ENCODE measurements at regions not wholly inside any gene's neighbourhood (a gene's known extent, or its start where the extent isn't known, plus 50 kb on each side); places are given as distances from the start of the nearest gene placed in this dataset.
"Not testable (repeated sequence)": the region's sequence is repeated elsewhere in the genome, so short reads cannot be mapped to it uniquely, and the experiment has no call there.

- H3K27me3 ChIP-seq: peaks cover 0 to 33% (median 0%) of the 10 kb centered on the region in 4 donors
- TF ChIP-seq POLR2AphosphoS5 (IDR thresholded peaks at IDR 0.05) (no peak), POLR2A (IDR thresholded peaks at IDR 0.05; ENCODE audit: low read depth) (no peak), EP300 (IDR thresholded peaks at IDR 0.05) (no peak), CTCF (IDR thresholded peaks at IDR 0.05) (no peak)
- no peak for DNase-seq (ENCODE audit: extremely low spot score)
- no peaks in the 10 kb centered on the region for H3K9me3 ChIP-seq
- no peaks in the 10 kb centered on the region for H3K36me3 ChIP-seq
- H3K4me1 ChIP-seq: no peaks in the 10 kb centered on the region
- H3K4me3 ChIP-seq: no peak overlapping the region
- no peak overlapping the region for H3K27ac ChIP-seq (replicated peaks in 1 of 4)
- intact Hi-C loops (cut with DNase I): no loop called here
- 73% methylated on average over 3 of the region's 8 CpGs for WGBS
These were observed 168.0 kb upstream of the C1orf174 start for GRCh38 chr1:4068076-4068475.

- no peak for DNase-seq (ENCODE audit: extremely low spot score)
- TF ChIP-seq POLR2A (IDR thresholded peaks at IDR 0.05; ENCODE audit: low read depth): no peak
- WGBS: 45% methylated on average over 6 of the region's 6 CpGs
- Histone ChIP-seq H3K27ac (replicated peaks in 1 of 4) (no peak overlapping the region), H3K4me3 (no peak overlapping the region), H3K4me1 (no peaks in the 10 kb centered on the region), H3K9me3 (no peaks in the 10 kb centered on the region), H3K27me3 (peaks cover 0 to 54% (median 0%) of the 10 kb centered on the region in 4 donors), H3K36me3 (no peaks in the 10 kb centered on the region)
- intact Hi-C loops (cut with DNase I): no loop called here
These were observed 171.6 kb upstream of the C1orf174 start for GRCh38 chr1:4071653-4072052.

- no peaks in the 10 kb centered on the region for H3K36me3 ChIP-seq
- H3K4me3 ChIP-seq: no peak overlapping the region
- intact Hi-C loops (cut with DNase I): no loop called here
- no peak overlapping the region for H3K27ac ChIP-seq (replicated peaks in 1 of 4)
- no peaks in the 10 kb centered on the region for H3K9me3 ChIP-seq
- WGBS: 55% methylated on average over 14 of the region's 14 CpGs
- TF ChIP-seq CTCF (IDR thresholded peaks at IDR 0.05): no peak
- no peak for TF ChIP-seq POLR2A (IDR thresholded peaks at IDR 0.05; ENCODE audit: low read depth)
- TF ChIP-seq EP300 (IDR thresholded peaks at IDR 0.05): no peak
- TF ChIP-seq POLR2AphosphoS5 (IDR thresholded peaks at IDR 0.05): no peak
- no peak for DNase-seq (ENCODE audit: extremely low spot score)
- no peaks in the 10 kb centered on the region for H3K4me1 ChIP-seq
- H3K27me3 ChIP-seq: peaks cover 0 to 54% (median 0%) of the 10 kb centered on the region in 4 donors
These were observed 172.5 kb upstream of the C1orf174 start for GRCh38 chr1:4072481-4073153.

- 87% methylated on average over 3 of the region's 8 CpGs for WGBS
- H3K9me3 ChIP-seq: no peaks in the 10 kb centered on the region
- no peaks in the 10 kb centered on the region for H3K4me1 ChIP-seq
- H3K4me3 ChIP-seq: no peak overlapping the region
- intact Hi-C loops (cut with DNase I): no loop called here
- DNase-seq (ENCODE audit: extremely low spot score): no peak
- H3K27me3 ChIP-seq: peaks cover 0 to 61% (median 0%) of the 10 kb centered on the region in 4 donors
- no peaks in the 10 kb centered on the region for H3K36me3 ChIP-seq
- H3K27ac ChIP-seq (replicated peaks in 1 of 4): no peak overlapping the region
- TF ChIP-seq CTCF (IDR thresholded peaks at IDR 0.05) (no peak), POLR2A (IDR thresholded peaks at IDR 0.05; ENCODE audit: low read depth) (no peak), EP300 (IDR thresholded peaks at IDR 0.05) (no peak), POLR2AphosphoS5 (IDR thresholded peaks at IDR 0.05) (no peak)
These were observed 175.6 kb upstream of the C1orf174 start for GRCh38 chr1:4075436-4076225.

GRCh38 chr1:4076346-4076745 is 176.3 kb upstream of the C1orf174 start:
- Histone ChIP-seq H3K27ac (replicated peaks in 1 of 4) (no peak overlapping the region), H3K36me3 (no peaks in the 10 kb centered on the region), H3K9me3 (no peaks in the 10 kb centered on the region), H3K27me3 (peaks cover 0 to 55% (median 0%) of the 10 kb centered on the region in 4 donors), H3K4me1 (no peaks in the 10 kb centered on the region), H3K4me3 (no peak overlapping the region)
- 100% methylated on average over 1 of the region's 8 CpGs for WGBS
- TF ChIP-seq POLR2A (IDR thresholded peaks at IDR 0.05; ENCODE audit: low read depth): no peak
- no peak for TF ChIP-seq POLR2AphosphoS5 (IDR thresholded peaks at IDR 0.05)
- TF ChIP-seq CTCF (IDR thresholded peaks at IDR 0.05): no peak
- no peak for TF ChIP-seq EP300 (IDR thresholded peaks at IDR 0.05)
- DNase-seq (ENCODE audit: extremely low spot score): no peak
- intact Hi-C loops (cut with DNase I): no loop called here

GRCh38 chr1:4078091-4078962 is 178.3 kb upstream of the C1orf174 start:
- peaks cover 0 to 52% (median 0%) of the 10 kb centered on the region in 4 donors for H3K27me3 ChIP-seq
- WGBS: 62% methylated on average over 6 of the region's 24 CpGs
- H3K4me3 ChIP-seq; DNase-seq (ENCODE audit: extremely low spot score); H3K4me1 ChIP-seq; H3K9me3 ChIP-seq; intact Hi-C loops (cut with DNase I); H3K36me3 ChIP-seq; H3K27ac ChIP-seq (replicated peaks in 1 of 4): not testable (repeated sequence)
